DMS53 (cell line): ENCODE measurements at regions not wholly inside any gene's neighbourhood (a gene's known extent, or its start where the extent isn't known, plus 50 kb on each side); places are given as distances from the start of the nearest gene placed in this dataset.
A peak's percentile ranks its signal among the peaks of the same experiment; 100 is the strongest.

Source experiments
- DNase-seq: peaks from one replicate; lab custom pipeline; 2025; lab: John Stamatoyannopoulos, UW

DNA sequence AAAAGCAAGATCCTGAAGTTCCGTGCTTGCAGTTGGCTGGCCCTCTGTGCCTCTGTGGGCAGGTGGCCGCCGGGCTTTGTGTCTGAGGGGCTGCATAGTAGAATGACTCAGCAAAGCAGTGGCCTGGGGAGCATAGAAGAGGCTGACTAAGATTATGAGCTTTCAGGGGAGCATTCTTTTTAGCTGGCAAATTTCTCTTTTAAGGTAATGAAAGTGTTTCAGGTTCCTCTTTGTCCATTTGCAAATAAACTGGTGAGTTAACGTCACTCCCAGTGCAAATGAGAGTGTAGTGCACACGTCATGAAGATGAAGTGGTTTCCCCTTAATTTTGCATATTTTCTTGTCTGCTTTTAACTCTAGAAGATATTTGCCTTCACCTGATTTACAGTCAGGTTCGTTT, 98.6 kb downstream of the BCL2L11 start:
- DNase-seq = no peak

DNA sequence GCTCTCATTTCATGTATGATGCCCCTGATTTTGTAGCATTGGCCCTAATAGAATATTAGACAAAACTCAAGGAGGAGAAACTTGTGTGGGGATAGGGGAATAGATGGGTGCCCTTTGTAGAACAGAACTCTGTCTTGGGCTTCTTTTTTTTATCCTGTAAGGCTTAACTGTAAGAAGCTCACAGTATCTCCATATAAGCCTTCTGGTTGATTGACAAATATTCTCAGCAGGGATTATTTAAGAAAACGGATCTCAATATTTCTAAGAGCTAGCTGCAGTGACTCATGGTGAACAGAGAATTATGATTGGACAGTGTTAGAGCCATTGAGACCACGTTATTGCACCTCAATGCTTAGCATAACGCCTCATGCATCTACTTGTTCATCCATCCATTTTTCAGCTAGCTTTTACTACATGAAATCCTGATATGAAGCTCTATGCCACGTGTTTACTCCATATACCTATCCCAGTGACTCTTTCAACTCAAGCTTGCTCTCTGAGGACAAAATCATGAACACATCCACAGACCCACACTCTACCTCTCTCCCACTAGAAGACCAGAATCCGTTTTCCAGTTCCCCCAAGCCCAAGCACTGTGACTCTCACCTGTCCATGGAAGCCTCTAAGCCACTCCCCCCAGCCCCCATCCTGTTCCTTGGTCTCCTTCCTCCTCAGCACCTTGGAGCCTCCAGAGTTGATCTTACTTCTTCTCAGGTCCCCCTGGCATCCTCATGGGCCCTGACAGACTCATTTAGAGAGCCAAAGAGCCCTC, 99.2 kb downstream of the BCL2L11 start:
- DNase-seq = no peak

DNA sequence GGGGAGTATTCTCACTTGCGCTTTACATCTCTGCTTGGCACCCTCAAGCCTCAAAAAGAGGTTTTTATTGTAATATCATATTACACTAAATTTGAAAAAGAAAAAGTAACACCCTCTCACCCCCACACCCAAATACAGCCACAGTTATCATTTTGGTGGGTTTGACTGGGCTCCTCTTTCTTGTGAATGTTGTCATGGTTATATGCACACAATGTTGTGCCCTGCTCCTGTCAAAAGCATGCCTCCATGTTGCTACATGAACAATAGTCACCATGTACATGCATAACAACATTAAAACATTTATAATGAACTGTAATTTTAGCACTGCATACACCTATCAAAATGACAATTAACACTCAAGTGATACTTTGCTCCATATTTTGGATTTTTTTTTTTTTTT, 100.2 kb downstream of the BCL2L11 start:
- no peak for DNase-seq

DNA sequence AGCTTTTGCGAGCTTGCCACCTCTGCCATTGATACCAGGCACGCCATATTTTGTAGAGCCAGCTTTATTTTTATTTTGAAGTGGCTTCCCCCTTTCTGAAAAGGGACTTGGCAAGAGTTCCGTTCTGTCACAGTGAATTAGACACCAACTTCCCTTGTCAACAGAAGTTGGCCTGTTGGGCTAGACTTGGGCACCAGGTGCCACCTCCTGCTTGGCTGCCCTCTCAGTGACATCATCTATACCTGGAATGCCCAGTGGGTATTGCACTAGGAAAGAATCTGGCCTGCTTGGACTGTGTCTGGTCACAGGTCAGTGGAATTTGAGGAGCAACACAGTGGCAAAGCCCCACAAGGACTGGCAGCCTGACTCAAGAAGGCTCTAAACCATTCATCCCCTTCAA, 101.0 kb downstream of the BCL2L11 start:
- DNase-seq = no peak

DNA sequence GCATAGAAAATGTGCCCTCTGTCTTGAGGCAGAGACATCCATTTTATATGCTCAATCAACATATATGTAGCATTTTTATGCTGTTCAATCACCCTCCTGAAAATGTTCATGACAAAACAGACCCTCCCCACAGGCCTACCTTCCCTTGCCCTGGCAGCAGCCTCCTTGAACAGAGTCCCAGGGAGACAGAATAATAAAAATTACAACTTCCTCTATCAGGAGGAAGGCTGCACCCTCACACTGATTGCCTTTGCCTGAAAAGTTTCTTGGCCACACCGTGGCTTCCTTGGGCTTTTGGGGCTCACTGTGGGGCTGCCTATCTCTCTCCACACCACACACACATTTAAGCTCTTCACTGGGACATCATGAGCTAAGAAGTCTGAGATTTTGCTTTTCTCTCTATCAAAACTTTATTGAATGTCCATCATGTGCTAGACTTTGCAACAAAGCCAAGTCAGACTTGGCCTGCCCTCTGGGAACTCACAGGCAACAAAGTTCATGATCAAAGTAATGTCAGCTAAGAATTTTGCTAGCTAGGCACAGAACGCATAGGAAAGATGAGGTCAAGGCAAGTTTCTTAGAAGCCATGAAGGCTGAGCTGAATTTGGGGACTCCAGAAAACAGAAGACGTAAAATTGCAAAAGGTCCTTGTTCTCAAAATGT, 101.6 kb downstream of the BCL2L11 start:
- DNase-seq = no peak

DNA sequence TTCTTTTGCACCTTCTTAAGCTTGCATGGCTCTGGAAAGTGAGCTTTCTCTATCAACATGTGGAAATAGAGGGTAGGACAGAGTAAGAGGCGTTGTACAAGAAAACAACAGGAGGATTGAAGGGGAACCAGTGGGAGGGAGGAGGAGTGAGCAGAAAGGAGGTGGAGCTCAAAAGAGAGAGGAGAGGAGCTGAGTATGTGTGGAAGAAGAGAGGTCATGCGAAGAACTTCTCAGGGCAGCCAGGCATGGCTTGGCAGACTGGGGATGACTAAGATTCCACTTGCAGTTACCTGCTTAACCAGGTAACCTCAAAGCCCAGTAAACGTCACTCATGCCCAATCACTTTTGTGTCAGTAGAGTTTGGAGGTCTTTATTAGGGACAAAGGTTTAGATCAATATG, 105.1 kb downstream of the BCL2L11 start:
- no peak for DNase-seq

DNA sequence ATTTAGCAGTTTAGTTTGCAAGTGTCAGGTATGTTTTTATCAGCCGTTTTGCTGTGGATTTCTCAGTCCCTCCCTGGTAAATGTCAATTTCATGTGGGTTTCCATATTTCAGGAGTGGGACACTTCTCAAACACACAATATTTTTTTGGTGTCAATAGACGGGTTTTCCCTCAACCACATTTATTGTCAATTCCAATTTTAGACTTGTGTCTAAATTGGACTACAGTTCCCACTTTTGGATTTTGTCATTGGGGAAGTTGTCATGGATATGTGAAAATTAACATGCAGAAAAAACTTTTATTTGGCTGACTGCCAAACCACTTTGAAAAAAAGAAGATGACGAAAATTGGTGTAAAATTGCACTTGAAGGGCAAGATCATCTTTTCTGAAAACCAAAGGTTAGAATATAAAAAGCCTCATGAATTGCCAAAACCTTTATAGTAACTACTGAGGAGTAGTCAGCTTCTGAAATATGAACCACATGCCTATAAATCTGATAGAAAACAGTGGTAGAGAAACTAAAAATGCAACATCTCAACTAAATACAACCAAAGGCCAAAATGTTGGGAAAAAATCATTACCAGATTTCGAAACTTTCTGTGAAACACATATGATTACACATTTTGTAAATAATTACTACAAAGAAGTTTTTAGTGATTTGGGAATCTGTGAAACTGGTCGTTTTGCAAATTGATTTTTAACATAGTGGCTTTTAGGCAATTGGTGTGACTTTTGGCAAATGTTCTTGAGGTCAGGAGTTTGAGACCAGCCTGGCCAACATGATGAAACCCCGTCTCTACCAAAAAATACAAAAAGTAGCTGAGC, 106.4 kb downstream of the BCL2L11 start:
- DNase-seq = no peak

DNA sequence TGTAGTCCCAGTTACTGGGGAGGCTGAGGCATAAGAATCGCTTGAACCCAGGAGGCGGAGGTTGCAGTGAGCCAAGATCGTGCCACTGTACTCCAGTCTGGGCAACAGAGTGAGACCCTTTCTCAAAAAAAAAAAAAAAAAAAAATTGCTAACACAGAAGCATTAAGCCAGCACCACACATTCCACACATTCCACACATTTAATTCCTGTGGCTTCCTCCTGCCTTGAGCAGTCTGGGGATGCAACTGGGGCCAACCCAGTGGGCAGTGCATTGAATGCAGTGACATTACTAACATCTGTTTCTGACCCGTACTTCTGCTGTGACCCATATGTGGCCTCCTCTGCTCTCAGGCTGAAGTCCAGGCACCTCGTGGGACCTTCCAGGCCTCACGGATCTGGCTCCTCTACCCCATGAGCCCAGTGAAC, 107.0 kb downstream of the BCL2L11 start:
- DNase-seq = no peak

DNA sequence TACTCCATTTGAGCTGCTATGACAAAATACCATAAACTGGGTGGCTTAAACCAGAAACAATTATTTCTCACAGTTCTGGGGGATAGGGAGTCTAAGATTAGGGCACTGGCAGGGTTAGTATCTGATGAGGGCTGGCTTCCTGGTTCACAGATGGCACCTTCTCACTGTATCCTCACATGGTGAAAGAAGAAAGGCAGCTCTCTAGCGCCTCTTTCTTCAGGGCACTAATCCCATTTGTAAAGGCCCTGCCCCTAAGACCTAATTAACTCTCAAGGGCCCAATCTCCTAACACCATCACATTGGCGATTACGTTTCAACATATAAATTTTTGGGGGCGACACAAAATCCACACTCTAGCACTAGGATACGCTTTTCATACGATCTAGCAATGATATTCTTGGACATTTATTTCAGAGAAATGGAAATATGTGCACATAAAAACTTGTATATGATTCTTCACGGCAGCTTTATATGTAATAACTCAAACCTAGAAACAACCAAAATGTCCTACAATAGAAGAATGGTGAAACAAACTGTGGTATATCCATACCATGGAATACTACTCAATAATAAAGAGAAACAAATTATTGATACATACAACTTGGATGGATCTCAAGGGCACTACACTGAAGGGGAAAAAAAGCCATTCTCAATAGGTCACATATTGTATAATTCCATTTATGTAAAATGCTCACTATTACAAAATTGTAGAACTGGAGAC, 111.0 kb downstream of the BCL2L11 start:
- DNase-seq = peak; percentile 47

DNA sequence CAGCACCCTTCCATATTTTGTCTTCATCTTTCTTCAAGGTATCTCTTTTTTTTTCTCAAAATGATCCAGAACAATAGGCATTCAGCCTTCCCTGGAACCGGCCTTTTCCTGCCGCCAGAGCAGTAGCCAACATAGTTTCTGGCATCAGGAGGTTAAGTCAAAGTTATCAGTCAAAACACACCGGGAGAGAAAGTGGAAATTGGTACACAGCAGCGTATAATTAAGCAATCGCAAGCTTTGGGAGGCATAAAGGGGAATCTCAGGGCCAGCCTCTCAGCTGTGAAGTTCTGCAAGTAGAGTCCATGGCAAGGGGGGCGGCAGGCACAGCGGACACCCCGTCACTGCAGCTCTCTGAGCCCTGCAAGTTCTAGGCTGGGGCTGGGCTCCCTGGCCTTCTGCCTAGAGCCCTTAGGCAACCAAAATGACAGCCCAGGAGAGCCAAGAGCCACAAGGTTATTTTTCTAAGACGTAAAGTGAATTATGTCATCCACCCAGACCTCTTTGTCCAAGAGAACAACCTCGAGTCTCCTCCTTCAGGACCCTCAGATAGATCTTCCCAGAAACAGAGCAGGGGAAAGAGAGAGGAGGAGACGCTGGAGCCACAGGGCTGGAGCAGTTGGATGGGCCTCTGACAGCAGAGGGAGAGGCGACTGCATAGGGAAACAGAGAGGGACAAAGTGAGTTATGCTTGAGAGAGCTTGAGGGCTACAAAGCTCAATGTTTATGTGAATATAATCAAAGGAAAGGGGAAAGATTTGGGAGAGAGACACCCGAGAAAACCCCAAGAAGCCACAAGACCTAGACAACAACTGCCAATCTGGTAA, 114.7 kb downstream of the BCL2L11 start:
- DNase-seq = no peak

DNA sequence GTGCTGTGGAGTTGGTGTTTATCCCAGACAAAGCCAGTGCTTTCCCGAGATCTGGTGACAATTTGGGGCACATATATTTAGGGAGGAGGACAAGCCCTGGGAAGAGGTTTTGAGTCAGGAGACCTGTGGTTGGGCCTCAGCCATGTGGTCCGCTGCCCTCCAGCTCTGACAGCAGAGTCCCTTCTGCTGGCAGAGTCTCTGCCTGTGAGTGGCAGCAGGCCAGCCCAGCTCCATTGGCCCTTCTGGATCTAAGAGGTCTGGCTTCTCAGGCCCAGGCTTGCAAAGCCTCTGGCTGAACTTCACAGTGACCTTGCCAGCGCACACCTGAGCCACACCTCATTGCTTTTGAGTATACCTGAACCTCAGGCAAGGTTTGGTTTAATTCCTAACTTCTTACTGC, 115.3 kb downstream of the BCL2L11 start:
- no peak for DNase-seq

DNA sequence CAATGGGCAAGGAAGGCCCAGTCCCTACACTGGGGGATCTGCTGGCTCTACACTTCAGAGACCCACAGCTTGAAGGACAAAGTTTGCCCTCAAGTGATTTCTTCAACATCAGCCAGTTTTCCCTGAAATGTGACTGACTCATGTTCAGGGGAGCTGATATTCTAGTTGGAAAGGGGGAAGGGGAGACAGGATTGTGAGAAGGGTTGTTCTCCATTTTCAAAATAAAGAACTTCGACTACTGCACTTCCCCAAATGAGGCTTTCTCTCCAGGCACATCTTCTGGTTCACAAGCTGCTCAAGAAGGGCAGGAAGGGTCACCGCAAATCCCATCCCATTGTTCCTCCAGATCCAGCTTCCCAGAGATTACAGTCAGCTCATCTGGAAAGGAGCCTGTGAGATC, 117.6 kb downstream of the BCL2L11 start:
- DNase-seq = no peak

DNA sequence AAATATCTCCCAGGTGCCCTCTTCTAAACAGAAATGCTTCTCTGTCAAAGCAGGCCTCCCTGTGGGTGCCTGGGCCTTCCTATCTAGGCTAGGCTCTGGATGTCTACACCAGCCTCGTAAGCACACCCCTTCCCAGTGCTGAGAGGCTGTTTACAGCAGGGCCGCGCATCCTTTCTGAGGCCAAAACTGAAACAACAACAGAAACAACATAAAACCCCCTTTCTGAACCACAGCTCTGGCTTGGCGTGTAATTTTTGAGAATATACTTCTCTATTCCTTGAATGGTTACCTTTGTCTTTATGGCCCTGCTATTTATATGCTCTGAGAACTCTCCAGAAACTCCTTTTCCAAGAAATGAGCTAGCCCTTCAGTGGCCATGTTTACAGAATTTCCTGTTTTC, 118.4 kb downstream of the BCL2L11 start:
- DNase-seq = no peak

DNA sequence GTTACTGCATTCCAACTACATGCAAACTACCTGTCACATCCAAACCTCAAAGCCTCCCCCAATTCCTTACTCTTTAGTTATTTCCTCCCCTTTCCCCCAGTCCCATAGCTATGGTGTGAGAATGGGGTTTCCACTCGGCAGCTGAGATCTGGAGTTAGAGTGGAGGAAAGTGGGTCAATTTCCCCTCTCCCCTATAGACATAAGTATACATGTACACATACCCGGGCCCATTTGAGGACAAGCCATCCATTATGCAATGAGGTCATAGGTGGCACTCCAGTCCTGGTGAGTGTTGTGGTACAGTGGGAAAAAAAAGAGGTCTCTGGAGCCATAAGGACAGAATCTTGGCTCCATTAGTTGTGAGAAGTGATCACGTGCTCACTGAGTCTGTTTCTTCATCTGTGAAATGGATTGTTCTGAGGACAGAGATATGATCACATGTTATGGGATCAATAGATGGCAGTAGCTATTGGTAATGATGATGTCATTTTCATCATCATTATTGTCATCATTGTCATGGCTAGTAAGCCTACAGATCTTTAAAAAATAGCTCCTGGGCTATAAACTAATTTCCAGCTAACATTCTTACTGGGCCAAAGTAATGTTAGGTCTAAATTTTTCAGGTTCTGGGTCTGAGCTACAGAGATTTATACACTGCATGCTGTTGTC, 119.0 kb downstream of the BCL2L11 start:
- DNase-seq = no peak

DNA sequence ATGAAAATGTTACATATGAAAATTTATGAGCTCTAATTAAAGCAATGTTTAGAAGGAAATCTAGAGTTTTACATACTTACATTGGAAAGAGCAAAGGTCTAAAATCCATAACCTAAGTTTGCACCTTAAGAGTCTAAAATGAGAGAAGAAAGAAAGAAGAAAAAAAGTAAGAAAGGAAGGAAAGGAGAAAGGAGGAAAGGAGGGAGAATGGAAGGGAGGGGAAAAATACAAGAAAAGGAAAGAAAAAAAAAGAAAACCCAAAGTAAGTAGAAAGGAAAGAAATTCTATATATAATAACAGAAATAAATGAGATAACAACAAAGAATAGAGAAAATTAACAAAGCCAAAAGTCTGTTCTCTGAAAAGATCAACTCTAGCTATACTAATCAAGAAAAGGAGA, 122.6 kb downstream of the BCL2L11 start:
- DNase-seq = no peak

DNA sequence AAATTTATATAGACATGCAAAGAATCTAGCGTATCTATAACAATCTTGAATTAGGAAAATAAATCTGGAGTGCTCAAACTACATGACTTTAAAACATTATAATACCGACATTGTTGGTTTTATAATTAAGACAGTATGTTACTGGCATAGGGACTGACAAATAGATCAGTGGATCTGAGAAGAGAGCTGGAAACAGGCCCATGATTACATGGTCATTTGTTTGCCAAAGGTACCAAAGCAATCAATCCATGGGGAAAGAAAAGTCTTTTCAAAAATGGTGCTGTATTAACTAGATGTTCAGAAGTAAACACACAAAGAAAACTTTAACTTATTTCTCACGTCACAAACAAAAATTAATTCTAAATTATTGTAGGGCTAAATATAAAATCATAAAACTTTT, 124.2 kb downstream of the BCL2L11 start:
- DNase-seq = no peak

DNA sequence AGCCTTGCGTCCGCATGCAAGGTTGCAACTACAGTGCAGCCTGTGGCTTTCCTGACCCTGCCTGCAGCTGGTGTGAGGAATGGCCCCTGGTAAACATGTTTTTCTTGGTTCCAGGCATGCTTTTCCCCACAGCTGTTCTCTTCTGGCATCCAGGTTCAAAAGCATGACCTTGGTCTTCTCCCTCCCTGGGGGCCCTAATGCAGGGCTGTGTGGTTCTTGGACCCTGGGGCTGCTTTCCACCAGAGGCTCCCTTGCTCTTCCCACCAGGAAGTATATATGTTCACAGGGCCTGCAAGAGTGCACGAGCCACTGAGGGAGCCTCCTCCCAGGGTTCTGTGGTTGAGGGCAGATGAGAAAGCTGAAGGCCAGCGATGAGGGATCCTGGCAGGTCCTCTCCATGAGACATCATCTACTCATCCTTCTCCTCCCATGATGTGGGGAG, 125.9 kb downstream of the BCL2L11 start:
- no peak for DNase-seq

DNA sequence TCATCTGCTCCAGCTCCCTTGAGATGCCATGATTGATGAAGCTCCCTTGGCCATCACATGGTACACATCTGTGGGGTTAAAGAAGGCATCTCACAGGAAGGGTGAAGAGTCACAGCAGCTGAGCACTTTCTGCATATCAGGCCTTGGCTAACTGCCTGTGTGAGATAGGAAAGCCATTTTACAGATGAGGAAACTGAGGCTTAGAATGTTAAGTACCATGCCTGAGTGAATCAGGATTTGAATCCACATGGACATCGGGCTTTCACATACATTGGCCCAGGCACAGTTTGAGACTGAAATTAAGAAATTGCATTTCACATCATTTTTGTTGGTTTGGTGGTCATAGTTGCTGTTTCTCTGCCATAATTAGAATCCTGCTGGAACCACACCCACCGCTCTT, 126.8 kb downstream of the BCL2L11 start:
- no peak for DNase-seq

DNA sequence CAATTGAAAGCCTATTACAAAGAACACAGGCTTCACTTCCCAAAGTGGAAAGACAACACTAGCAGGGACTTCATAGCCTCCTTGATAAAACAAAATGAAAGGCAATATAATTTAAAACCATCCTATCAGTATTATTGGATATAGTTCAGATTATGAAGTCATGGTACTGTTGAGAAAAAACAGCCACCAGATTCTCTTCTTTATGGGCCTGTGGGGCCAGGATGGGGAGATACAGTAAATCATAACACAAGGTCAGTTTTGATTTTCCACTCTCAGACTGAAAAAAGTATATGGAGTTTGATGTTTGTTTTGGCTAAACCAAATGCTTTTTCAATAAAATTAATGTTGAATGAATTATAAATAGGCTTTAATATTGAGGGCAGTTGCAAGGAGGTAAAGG, 129.1 kb downstream of the BCL2L11 start:
- DNase-seq = no peak

DNA sequence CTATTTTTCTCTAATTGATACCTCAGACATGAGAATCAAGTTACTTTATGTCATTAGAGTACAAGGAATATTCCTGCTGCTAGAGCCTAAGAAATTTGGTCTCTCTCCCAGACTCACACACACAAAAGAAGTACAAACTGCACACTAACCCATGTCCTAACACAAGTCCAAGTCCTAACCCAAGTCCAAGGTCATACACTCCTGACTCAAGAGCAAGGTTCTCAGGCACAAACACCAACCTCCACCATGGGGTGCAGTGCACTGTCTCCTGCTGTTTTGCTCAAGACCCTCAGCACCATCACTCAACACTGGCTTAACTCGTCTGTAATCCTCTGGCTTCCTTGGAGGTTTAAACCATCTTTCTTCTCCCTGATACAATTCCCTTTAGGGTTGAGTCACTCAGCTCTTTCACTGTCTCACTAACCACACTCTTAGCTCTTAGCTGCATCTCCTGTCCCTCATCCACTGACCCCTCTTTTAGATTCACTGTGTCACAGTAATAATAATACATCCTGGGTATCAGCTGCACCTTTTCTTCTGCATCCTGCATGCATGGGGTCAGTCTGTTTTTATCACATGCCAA, 129.8 kb downstream of the BCL2L11 start:
- DNase-seq = no peak
